Panc1 (cell line): ENCODE measurements at regions not wholly inside any gene's neighbourhood (a gene's known extent, or its start where the extent isn't known, plus 50 kb on each side); places are given as distances from the start of the nearest gene placed in this dataset.

Experiments
- ATAC-seq: fragments of 200-7000 bp; cut with Tn5 transposase; 2 replicates; pipeline ENCODE4 v1.9.1; 2020; ENCODE audit warnings: mild to moderate bottlenecking, moderate library complexity
- BruUV-seq: library from RNA; stranded (reverse); fragments of 400-500 nt; replicated peaks from 2 replicates; lab custom pipeline; 2021; lab: Mats Ljungman, UMichigan
- CTCF ChIA-PET: fragments of 300-600 bp; sonication (Branson Sonifier 250); formaldehyde crosslinking; loops from one replicate; lab custom pipeline; 2022; ENCODE audit warnings: antibody characterized with exemption; lab: Charles Lee
- POLR2A ChIA-PET: fragments of 300-600 bp; sonication (Branson Sonifier 250); formaldehyde crosslinking; loops from one replicate; lab custom pipeline; 2022; ENCODE audit warnings: antibody characterized with exemption; lab: Charles Lee
- DNase-seq: peaks from one replicate; pipeline ENCODE4 v3.0.0-alpha.2; 2010; ENCODE audit warnings: low read depth, low spot score
- H3K27ac ChIP-seq: 2 replicates; pipeline ENCODE4 v1.5.1; 2011; ENCODE audit warnings: mild to moderate bottlenecking, low read length, inconsistent platforms
- H3K27me3 ChIP-seq: fragments of 200-500 bp; sonication (Bioruptor generic); 2 replicates; pipeline ENCODE4 v1.6.0; 2014; ENCODE audit warnings: low read length, inconsistent platforms; ENCODE audit not compliant: control insufficient read depth, insufficient read depth
- H3K36me3 ChIP-seq: fragments of 200-500 bp; sonication (Bioruptor generic); 2 replicates; pipeline ENCODE4 v1.5.1; 2014; ENCODE audit warnings: inconsistent platforms, mild to moderate bottlenecking, low read length, moderate library complexity; ENCODE audit not compliant: control insufficient read depth, insufficient read depth
- H3K4me1 ChIP-seq: 2 replicates; pipeline ENCODE4 v1.5.1; 2011; ENCODE audit warnings: inconsistent platforms, mild to moderate bottlenecking, low read length, moderate library complexity; ENCODE audit not compliant: control insufficient read depth, insufficient read depth
- H3K4me3 ChIP-seq, 2 experiments: 2 replicates each; pipeline ENCODE4 v1.5.1; 2011 to 2012; ENCODE audit warnings: low read depth in 2 of 2, low read length in 2 of 2, mild to moderate bottlenecking in 2 of 2, inconsistent platforms in 1 of 2, moderate library complexity in 1 of 2
- H3K9me3 ChIP-seq: fragments of 200-500 bp; sonication (Bioruptor generic); 2 replicates; pipeline ENCODE4 v1.5.1; 2014; ENCODE audit warnings: low read depth, mild to moderate bottlenecking, inconsistent platforms, low read length, moderate library complexity; ENCODE audit not compliant: control insufficient read depth, insufficient read depth
- CTCF ChIP-seq: fragments of 450-650 bp; IDR thresholded peaks from 2 replicates; pipeline ENCODE4 v1.5.1; 2017; ENCODE audit warnings: mild to moderate bottlenecking
- POLR2AphosphoS5 ChIP-seq: IDR thresholded peaks from 2 replicates; pipeline ENCODE4 v1.6.1; 2012; ENCODE audit warnings: mild to moderate bottlenecking, low read depth, low read length, moderate library complexity
- REST ChIP-seq, 2 experiments: IDR thresholded peaks; 2 replicates each; pipeline ENCODE4 v1.6.1; 2011 to 2012; ENCODE audit warnings: low read depth in 2 of 2, control low read depth in 1 of 2, low read length in 1 of 2, mild to moderate bottlenecking in 1 of 2, moderate library complexity in 1 of 2; ENCODE audit not compliant: insufficient read depth in 1 of 2
- SIN3A ChIP-seq: IDR thresholded peaks from 2 replicates; pipeline ENCODE4 v1.6.1; 2012; ENCODE audit warnings: low read depth, mild to moderate bottlenecking, low read length, moderate library complexity, borderline replicate concordance; ENCODE audit not compliant: insufficient read depth
- TCF7L2 ChIP-seq: IDR thresholded peaks from 2 replicates; pipeline ENCODE4 v1.6.1; 2011; ENCODE audit warnings: mild to moderate bottlenecking, low read depth, low read length, inconsistent platforms
- in situ Hi-C: cut with HindIII; loops from 2 replicates; pipeline ENCODE4 v1.10.0; 2016; ENCODE audit warnings: low sequenced_read_pairs, low pct_unique_long_range_greater_than_20kb
- intact Hi-C: fragments of 100-400 bp; cut with micrococcal nuclease; formaldehyde crosslinking; loops from one replicate; pipeline ENCODE4 v1.10.0; 2022; ENCODE audit not compliant: unreplicated experiment

DNA sequence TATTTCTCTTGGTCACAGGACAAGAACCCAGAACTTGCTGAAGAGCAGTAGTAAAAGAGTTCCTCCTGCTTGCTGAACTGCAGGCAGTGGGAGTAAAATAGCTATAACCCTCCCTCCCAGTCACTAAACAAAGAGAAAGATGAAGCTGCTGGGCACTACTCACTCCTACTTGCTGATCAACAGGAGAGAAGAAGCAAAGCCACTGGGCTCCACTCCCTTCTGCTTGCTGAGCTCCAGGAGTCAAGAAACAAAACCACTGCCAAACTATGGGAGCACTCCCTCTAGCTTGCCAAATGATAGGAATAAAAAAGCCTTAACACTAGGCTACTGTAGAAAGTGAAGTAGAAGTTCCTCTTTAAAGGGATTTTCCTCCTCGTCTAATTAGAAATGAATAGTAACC is 155.3 kb downstream of the RASSF9 start:
- ChIA-PET POLR2A (no interaction called here), CTCF (no interaction called here)
- Histone ChIP-seq H3K27ac (no peak overlapping the region), H3K27me3 (no peaks in the 10 kb centered on the region), H3K9me3 (0 out of 2 replicates have a peak, but pooled peaks cover 2% of the 10 kb centered on the region), H3K4me3 (no peak overlapping the region), H3K4me1 (no peaks in the 10 kb centered on the region), H3K36me3 (no peaks in the 10 kb centered on the region)
- no peak for DNase-seq
- in situ Hi-C loops (no loop called here), intact Hi-C loops (no loop called here)
- TF ChIP-seq POLR2AphosphoS5: no peak
- ATAC-seq: no peak
- no TSS peak for BruUV-seq

DNA sequence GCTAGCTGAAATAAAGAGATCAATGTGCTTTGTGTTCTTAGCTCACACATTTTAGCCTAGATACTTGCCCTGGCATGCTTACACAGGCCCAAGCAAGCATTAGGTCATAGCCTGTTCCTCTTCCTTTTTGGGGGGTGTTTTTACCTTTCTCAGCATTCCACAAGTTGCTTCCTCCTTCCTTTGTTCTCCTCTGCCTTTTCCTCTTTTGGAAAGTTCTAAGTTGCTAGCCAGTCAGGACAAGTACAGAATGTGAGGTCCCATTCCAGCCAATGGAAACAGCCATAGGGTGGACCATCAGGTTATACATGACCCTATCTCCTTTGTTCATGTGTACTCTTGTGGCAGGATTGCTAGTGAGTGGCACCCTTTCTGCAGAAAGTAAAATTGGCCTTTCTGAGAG is 154.9 kb downstream of the RASSF9 start:
- TF ChIP-seq SIN3A (no peak), CTCF (no peak), POLR2AphosphoS5 (no peak), REST (IDR thresholded peaks at IDR 0.05; ENCODE audit: insufficient read depth in 1 of 2, low read depth in 2 of 2, low read length in 1 of 2) (no peak), TCF7L2 (no peak)
- Histone ChIP-seq H3K27ac (no peak overlapping the region), H3K4me3 (no peak overlapping the region), H3K9me3 (0 out of 2 replicates have a peak, but pooled peaks cover 2% of the 10 kb centered on the region), H3K4me1 (no peaks in the 10 kb centered on the region), H3K27me3 (no peaks in the 10 kb centered on the region), H3K36me3 (no peaks in the 10 kb centered on the region)
- intact Hi-C loops (no loop called here), in situ Hi-C loops (no loop called here)
- BruUV-seq: no TSS peak
- ChIA-PET CTCF (no interaction called here), POLR2A (no interaction called here)
- DNase-seq (no peak), ATAC-seq (no peak)

GRCh38 chr12:85683051-85683450 is 153.2 kb downstream of the RASSF9 start:
- ChIA-PET POLR2A (no interaction called here), CTCF (no interaction called here)
- H3K36me3 ChIP-seq: no peaks in the 10 kb centered on the region
- no peaks in the 10 kb centered on the region for H3K4me1 ChIP-seq
- no peak for DNase-seq
- ATAC-seq: no peak
- in situ Hi-C loops: no loop called here
- intact Hi-C loops: no loop called here
- H3K27ac ChIP-seq: no peak overlapping the region
- no peaks in the 10 kb centered on the region for H3K27me3 ChIP-seq
- TF ChIP-seq TCF7L2 (no peak), CTCF (no peak), POLR2AphosphoS5 (no peak), SIN3A (no peak)
- H3K4me3 ChIP-seq: no peak overlapping the region
- no TSS peak for BruUV-seq
- 0 out of 2 replicates have a peak, but pooled peaks cover 2% of the 10 kb centered on the region for H3K9me3 ChIP-seq
